Activated T-helper 17 cell treated with anti-CD3 and anti-CD28 coated beads, Interleukin-2, amount 50 U/mL, for 72 hours (primary cell): ENCODE measurements at regions not wholly inside any gene's neighbourhood (a gene's known extent, or its start where the extent isn't known, plus 50 kb on each side); places are given as distances from the start of the nearest gene placed in this dataset.
"Not testable (repeated sequence)": the region's sequence is repeated elsewhere in the genome, so short reads cannot be mapped to it uniquely, and the experiment has no call there.

Experiments used
- ATAC-seq: fragments of 150-1000 bp; cut with Tn5 transposase; replicated peaks from 2 replicates; pipeline ENCODE4 v1.10.0; 2021; ENCODE audit warnings: mild to moderate bottlenecking, moderate library complexity
- H3K27ac Mint-ChIP-seq: one replicate; pipeline ENCODE4 v1.8.0; 2022; ENCODE audit warnings: mixed read lengths
- H3K27me3 Mint-ChIP-seq: one replicate; pipeline ENCODE4 v1.8.0; 2022; ENCODE audit warnings: mixed read lengths
- H3K36me3 Mint-ChIP-seq: one replicate; pipeline ENCODE4 v1.8.0; 2022; ENCODE audit warnings: low read depth, mild to moderate bottlenecking, mixed read lengths
- H3K4me1 Mint-ChIP-seq: one replicate; pipeline ENCODE4 v1.8.0; 2022; ENCODE audit warnings: mixed read lengths
- H3K4me3 Mint-ChIP-seq: one replicate; pipeline ENCODE4 v1.8.0; 2022; ENCODE audit warnings: mild to moderate bottlenecking, mixed read lengths
- H3K9me3 Mint-ChIP-seq: one replicate; pipeline ENCODE4 v1.8.0; 2022; ENCODE audit warnings: mixed read lengths

- H3K27ac Mint-ChIP-seq, H3K36me3 Mint-ChIP-seq: not testable (repeated sequence)
These were observed 558.1 kb downstream of the NTRK3 start for GRCh38 chr15:87698467-87698866.

GRCh38 chr15:87689716-87690115 lies 566.8 kb downstream of the NTRK3 start:
- no peak for ATAC-seq
- Mint-ChIP-seq H3K27me3 (peaks cover 1% of the 10 kb centered on the region), H3K27ac (no peak overlapping the region), H3K4me3 (no peak overlapping the region), H3K4me1 (no peaks in the 10 kb centered on the region), H3K36me3 (no peaks in the 10 kb centered on the region), H3K9me3 (peaks cover 7% of the 10 kb centered on the region)

More at GRCh38 chr15:87698467-87698866, 558.1 kb downstream of the NTRK3 start:
- not testable (repeated sequence) for H3K4me3 Mint-ChIP-seq, H3K27me3 Mint-ChIP-seq, H3K9me3 Mint-ChIP-seq, H3K4me1 Mint-ChIP-seq, ATAC-seq

GRCh38 chr15:87687523-87687870 lies 569.0 kb downstream of the NTRK3 start:
- no peaks in the 10 kb centered on the region for H3K27me3 Mint-ChIP-seq
- peaks cover 14% of the 10 kb centered on the region for H3K9me3 Mint-ChIP-seq
- H3K27ac Mint-ChIP-seq: no peak overlapping the region
- H3K36me3 Mint-ChIP-seq: no peaks in the 10 kb centered on the region
- H3K4me1 Mint-ChIP-seq: no peaks in the 10 kb centered on the region
- H3K4me3 Mint-ChIP-seq: no peak overlapping the region
- no peak for ATAC-seq

GRCh38 chr15:87686841-87687522 lies 569.6 kb downstream of the NTRK3 start:
- no peaks in the 10 kb centered on the region for H3K4me1 Mint-ChIP-seq
- no peak overlapping the region for H3K4me3 Mint-ChIP-seq
- H3K27me3 Mint-ChIP-seq: no peaks in the 10 kb centered on the region
- H3K27ac Mint-ChIP-seq: no peak overlapping the region
- no peak for ATAC-seq
- H3K9me3 Mint-ChIP-seq: peaks cover 14% of the 10 kb centered on the region
- H3K36me3 Mint-ChIP-seq: no peaks in the 10 kb centered on the region

- H3K27ac Mint-ChIP-seq: no peak overlapping the region
- H3K9me3 Mint-ChIP-seq: peaks cover 14% of the 10 kb centered on the region
- no peaks in the 10 kb centered on the region for H3K36me3 Mint-ChIP-seq
- H3K4me3 Mint-ChIP-seq: no peak overlapping the region
- no peak for ATAC-seq
- H3K4me1 Mint-ChIP-seq: peaks cover 3% of the 10 kb centered on the region
- no peaks in the 10 kb centered on the region for H3K27me3 Mint-ChIP-seq
These were observed 570.2 kb downstream of the NTRK3 start for GRCh38 chr15:87686339-87686738.

- no peaks in the 10 kb centered on the region for H3K36me3 Mint-ChIP-seq
- H3K9me3 Mint-ChIP-seq: peaks cover 22% of the 10 kb centered on the region
- no peak overlapping the region for H3K27ac Mint-ChIP-seq
- peaks cover 6% of the 10 kb centered on the region for H3K4me1 Mint-ChIP-seq
- no peak overlapping the region for H3K4me3 Mint-ChIP-seq
- ATAC-seq: no peak
- no peaks in the 10 kb centered on the region for H3K27me3 Mint-ChIP-seq
These were observed 574.0 kb downstream of the NTRK3 start for GRCh38 chr15:87682527-87682926.

GRCh38 chr15:87681104-87681503 lies 575.4 kb downstream of the NTRK3 start:
- Mint-ChIP-seq H3K36me3 (no peaks in the 10 kb centered on the region), H3K27ac (no peak overlapping the region), H3K4me1 (peaks cover 6% of the 10 kb centered on the region), H3K27me3 (no peaks in the 10 kb centered on the region), H3K9me3 (peaks cover 28% of the 10 kb centered on the region), H3K4me3 (no peak overlapping the region)
- ATAC-seq: no peak

- Mint-ChIP-seq H3K9me3 (peaks cover 29% of the 10 kb centered on the region), H3K4me3 (no peak overlapping the region), H3K27ac (no peak overlapping the region), H3K27me3 (no peaks in the 10 kb centered on the region), H3K4me1 (peaks cover 6% of the 10 kb centered on the region), H3K36me3 (no peaks in the 10 kb centered on the region)
- no peak for ATAC-seq
These were observed 576.3 kb downstream of the NTRK3 start for GRCh38 chr15:87680208-87680607.

- Mint-ChIP-seq H3K9me3 (peaks cover 24% of the 10 kb centered on the region), H3K4me1 (no peaks in the 10 kb centered on the region), H3K4me3 (no peak overlapping the region), H3K36me3 (no peaks in the 10 kb centered on the region), H3K27ac (no peak overlapping the region), H3K27me3 (peaks cover 9% of the 10 kb centered on the region)
- ATAC-seq: no peak
These were observed 581.3 kb downstream of the NTRK3 start for GRCh38 chr15:87675271-87675670.

GRCh38 chr15:87672309-87673288 lies 583.9 kb downstream of the NTRK3 start:
- peaks cover 26% of the 10 kb centered on the region for H3K9me3 Mint-ChIP-seq
- H3K36me3 Mint-ChIP-seq: no peaks in the 10 kb centered on the region
- no peak for ATAC-seq
- no peaks in the 10 kb centered on the region for H3K4me1 Mint-ChIP-seq
- no peak overlapping the region for H3K27ac Mint-ChIP-seq
- H3K27me3 Mint-ChIP-seq: peaks cover 9% of the 10 kb centered on the region
- no peak overlapping the region for H3K4me3 Mint-ChIP-seq

- no peak overlapping the region for H3K4me3 Mint-ChIP-seq
These were observed 585.2 kb downstream of the NTRK3 start for GRCh38 chr15:87671289-87671688.

GRCh38 chr15:87669846-87670245 lies 586.7 kb downstream of the NTRK3 start:
- ATAC-seq: no peak
- no peaks in the 10 kb centered on the region for H3K4me1 Mint-ChIP-seq
- H3K9me3 Mint-ChIP-seq: peaks cover 17% of the 10 kb centered on the region
- H3K36me3 Mint-ChIP-seq: no peaks in the 10 kb centered on the region
- peaks cover 12% of the 10 kb centered on the region for H3K27me3 Mint-ChIP-seq
- H3K27ac Mint-ChIP-seq: no peak overlapping the region
- no peak overlapping the region for H3K4me3 Mint-ChIP-seq

More at GRCh38 chr15:87671289-87671688, 585.2 kb downstream of the NTRK3 start:
- no peaks in the 10 kb centered on the region for H3K36me3 Mint-ChIP-seq
- ATAC-seq: no peak
- H3K27ac Mint-ChIP-seq: no peak overlapping the region
- peaks cover 19% of the 10 kb centered on the region for H3K9me3 Mint-ChIP-seq
- no peaks in the 10 kb centered on the region for H3K4me1 Mint-ChIP-seq
- peaks cover 9% of the 10 kb centered on the region for H3K27me3 Mint-ChIP-seq

- H3K27me3 Mint-ChIP-seq: peaks cover 12% of the 10 kb centered on the region
- ATAC-seq, H3K4me1 Mint-ChIP-seq, H3K27ac Mint-ChIP-seq, H3K4me3 Mint-ChIP-seq, H3K36me3 Mint-ChIP-seq: not testable (repeated sequence)
- peaks cover 15% of the 10 kb centered on the region for H3K9me3 Mint-ChIP-seq
These were observed 587.6 kb downstream of the NTRK3 start for GRCh38 chr15:87668768-87669564.

- ATAC-seq: no peak
- Mint-ChIP-seq H3K4me3 (no peak overlapping the region), H3K27ac (no peak overlapping the region), H3K9me3 (peaks cover 21% of the 10 kb centered on the region), H3K36me3 (no peaks in the 10 kb centered on the region), H3K4me1 (no peaks in the 10 kb centered on the region), H3K27me3 (peaks cover 8% of the 10 kb centered on the region)
These were observed 588.9 kb downstream of the NTRK3 start for GRCh38 chr15:87667643-87668042.
